HG02973 (cell line): ENCODE measurements at regions not wholly inside any gene's neighbourhood (a gene's known extent, or its start where the extent isn't known, plus 50 kb on each side); places are given as distances from the start of the nearest gene placed in this dataset.

Source experiments
- ATAC-seq: cut with Tn5 transposase; IDR thresholded peaks from one replicate; pipeline ENCODE4 v1.9.1; 2021; ENCODE audit warnings: moderate library complexity; ENCODE audit not compliant: unreplicated experiment

DNA sequence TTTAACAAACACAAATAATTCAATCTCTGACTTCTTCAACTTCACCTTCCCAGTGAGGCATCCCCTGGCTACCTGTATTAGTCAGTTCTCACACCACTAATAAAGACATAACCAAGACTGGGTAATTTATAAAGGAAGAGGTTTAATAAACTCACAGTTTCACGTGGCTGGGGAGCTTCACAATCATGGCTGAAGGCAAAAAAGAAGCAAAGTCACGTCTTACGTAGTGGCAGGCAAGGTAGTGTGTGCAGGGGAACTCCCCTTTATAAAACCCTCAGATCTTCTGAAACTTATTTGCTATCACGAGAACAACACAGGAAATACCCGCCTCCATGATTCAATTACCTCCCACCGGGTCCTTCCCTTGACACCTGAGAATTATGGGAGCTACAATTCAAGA is 478.5 kb downstream of the ADGRL2 start:
- no peak for ATAC-seq

DNA sequence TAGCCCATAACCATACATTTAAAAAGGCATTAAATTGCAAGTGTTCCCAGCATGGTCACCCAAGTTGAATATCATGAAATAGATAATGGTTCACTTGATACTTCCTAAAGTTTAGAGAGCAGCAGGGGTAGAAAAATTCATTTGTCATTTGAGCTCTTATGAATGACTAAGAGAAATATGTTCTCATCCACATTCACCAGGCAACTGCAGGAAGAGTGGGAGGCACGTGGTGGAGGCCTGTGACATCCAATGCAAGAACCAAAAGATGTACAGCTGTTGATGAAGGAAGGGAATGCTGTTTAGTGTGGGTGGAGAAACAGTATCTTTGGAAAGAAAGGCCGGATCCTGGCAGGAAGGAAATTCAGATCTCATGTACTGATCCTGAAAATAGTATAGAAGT is 473.1 kb downstream of the ADGRL2 start:
- ATAC-seq, result no peak

DNA sequence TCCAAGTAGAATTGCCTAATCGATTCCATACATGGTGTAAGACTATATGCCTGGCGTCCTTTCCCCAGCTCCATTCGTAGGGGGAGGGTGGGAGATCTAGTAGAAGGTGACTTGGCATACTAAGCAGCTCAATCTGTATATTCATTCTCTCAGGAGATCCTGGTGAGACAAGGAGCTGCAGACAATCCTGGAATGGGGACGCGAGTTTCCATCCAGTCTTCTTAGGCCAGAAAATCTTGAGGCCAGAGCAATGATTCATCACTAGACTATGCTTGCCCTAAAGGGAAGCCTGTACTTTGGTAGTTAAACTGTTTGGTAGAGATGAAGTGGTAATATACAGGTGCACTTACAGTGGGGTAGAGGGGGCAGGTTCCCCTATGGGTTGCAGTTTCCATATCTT is 468.7 kb downstream of the ADGRL2 start:
- no peak for ATAC-seq

DNA sequence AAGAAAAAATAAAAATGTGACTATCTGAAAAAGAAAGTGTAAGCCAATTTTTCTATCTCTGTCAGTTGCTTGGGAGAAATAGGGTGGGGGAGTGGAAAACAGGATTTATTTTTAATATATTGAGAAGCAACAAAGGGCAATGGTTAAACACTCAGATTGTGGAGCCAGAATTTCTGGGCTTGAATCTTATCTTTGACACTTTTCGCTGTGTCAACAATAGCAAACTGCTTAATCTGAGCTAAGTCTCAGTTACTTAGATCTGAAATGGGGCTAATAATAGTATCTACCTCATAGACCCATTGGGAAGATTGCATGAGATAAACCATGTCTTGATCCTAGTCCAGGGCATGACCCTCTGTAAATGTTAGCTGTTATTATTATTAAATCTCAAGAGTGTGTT is 468.1 kb downstream of the ADGRL2 start:
- no peak for ATAC-seq

DNA sequence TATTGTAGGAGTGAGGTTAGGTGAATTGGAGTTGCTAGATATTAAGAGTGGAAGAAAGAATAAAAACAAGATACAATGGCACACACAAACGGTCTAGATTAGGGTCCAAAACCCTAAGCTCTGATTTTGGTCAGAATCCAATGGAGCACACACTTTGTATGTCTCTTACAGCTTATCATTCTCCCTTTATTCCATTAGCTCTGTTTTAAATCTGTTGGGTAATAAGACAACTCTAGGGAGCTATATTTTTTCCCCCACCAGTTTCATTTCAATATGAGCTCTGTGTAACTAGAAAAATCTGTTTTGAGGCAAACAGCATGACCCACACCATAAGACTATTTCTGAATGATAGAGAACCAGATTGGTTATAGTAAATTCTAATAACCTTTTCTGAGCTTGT is 465.6 kb downstream of the ADGRL2 start:
- ATAC-seq, result no peak

DNA sequence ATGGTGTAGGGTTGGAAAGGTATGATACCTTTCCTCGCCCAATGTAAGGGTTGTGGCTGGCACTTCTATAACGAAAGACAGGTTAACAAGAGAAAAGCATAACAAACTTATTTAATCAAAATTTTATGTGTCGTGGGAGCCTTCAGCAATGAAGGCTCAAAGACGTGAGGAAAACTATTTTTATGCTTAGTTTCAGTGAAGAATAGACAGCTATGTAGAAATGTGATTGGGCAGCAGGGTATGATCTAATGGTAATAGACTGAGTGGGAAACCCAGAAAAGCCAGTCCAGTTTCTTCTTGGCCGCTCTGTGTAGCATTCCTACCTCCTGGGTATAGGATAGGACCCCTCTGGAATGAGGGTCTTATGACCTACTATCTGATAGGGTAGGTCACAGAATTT is 464.7 kb downstream of the ADGRL2 start:
- ATAC-seq, result no peak

DNA sequence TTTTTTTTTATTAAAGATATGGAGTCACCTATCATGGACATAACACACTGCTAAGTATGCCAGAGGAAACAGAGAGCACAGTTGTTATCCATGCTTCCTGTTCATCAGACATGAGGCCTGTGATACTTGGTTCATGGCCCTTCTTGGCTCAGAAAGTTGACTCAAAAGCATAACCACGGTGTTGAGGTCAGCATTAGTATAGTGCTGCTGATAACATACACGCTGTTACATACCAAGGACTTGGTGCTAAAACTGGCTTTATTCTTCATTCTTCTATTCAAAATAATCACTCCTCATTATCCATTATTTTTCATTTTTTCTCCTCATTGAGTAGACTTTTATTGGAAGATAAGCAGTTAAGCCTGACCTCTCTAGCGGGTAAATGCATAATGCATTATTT is 464.1 kb downstream of the ADGRL2 start:
- ATAC-seq, result no peak

DNA sequence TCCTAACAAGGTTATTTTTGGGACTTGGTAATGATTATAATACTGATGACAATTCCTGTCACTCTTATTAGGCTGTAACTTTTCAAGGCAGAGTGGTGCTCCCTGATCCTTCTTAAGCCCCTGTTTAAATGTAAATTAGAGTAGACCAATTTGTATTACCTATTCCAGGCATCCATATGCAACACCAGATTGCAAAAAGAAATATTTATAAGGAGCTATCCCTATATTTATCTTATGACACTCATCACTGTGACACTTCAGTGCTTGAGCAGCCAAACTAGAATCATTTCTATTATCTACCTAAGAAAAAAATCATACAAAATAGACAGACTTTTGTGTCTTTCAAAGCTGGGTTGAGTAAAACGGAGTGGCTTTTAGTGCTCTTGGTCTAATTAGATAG is 462.7 kb downstream of the ADGRL2 start:
- no peak for ATAC-seq

DNA sequence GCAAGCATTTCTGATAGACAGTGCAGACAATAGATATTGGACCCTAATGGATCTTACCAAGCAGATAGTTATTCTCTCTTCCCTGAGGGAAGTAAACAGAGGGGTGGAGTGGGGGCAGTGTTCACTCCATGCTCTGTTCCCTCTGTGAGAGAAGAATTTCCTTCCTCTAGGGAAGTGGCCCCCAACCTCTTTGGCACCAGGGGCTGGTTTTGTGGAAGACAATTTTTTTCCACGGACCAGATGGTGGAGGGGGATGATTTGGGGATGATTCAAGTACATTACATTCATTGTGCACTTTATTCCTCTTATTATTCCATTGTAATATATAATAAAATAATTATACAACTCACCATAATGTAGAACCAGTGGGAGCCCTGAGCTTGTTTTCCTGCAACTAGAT is 459.9 kb downstream of the ADGRL2 start:
- no peak for ATAC-seq

DNA sequence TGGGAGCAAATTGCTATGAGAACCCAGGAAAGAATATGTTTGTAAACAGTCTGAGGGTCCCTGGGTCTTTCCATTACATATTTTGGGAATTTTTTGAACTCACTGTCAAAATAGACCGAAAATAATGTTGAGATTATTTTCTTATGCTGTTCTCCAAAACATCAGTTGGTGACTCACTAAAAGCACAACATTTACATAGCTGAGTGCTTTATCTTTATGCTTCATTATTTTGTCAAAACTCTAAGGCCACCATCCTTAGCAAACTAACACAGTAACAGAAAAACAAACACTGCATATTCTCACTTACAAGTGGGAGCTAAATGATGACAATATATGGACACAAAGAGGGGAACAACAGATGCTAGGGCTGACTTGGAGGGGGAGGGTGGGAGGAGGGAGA is 459.3 kb downstream of the ADGRL2 start:
- ATAC-seq, result no peak

DNA sequence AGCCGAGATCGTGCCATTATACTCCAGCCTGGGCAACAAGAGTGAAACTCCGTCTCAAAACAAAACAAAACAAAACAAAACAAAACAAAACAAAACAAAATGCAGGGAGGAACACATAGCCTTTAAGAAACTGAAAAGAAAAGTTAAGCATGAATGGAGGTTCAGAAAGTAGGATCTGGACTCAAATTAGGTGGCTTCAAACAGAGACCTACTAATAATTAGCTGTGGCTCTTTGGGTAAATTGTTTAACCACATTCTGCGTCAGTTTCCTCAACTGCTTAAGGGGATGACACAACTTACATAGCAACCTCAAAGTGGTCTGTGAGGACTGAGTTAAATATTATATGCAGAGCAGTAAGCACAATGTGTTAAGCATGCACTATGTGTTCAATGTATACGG is 458.2 kb downstream of the ADGRL2 start:
- no peak for ATAC-seq

DNA sequence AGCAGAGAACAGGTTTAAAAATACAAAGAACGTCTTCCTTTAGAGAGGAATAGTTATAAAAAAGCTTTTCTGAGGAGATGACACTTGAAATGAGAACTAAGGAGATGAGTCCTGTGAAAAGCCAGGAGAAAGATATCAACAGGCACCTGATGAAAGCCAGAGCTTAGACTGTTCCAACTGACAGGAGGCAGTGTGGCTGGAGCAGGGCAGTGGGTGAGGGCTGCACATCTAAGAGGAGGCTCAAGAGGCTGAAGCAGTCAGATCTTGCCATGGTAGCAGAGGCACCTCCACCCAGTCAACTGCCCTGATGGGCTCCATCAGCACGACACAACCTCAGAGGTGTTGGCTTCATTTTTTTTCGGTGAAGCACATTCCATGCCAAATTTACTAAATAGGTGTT is 445.3 kb downstream of the ADGRL2 start:
- ATAC-seq, result no peak

DNA sequence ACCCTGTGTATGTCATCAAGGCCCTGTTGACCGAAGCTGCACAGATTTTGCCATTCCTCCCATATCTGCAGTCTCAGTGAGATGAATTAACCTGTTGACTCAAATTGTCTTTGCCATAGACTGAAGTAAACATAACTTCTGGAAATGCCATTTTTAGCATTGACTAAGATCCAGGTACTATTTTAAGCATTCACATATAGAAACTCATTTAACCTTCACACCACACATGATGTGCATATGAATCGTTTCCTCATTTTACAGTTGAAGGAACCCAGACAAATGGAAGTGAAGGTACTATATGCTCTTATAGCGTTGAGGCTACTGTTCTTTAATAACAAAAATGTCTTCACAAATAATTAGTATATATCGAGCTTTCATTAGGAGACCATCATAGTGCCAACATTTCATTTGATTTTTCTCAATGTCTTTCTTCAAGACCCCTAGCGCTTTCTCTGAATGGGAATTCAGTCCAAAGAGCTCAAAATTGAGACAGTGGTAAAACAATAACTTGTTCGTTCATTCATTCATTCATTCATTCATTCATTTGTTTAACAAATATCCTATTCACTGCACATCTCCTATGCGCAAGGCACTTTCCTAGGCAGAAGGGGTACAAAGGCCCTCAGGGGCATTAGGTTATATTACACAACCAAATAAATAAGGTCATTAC is 444.7 kb downstream of the ADGRL2 start:
- ATAC-seq, result no peak

DNA sequence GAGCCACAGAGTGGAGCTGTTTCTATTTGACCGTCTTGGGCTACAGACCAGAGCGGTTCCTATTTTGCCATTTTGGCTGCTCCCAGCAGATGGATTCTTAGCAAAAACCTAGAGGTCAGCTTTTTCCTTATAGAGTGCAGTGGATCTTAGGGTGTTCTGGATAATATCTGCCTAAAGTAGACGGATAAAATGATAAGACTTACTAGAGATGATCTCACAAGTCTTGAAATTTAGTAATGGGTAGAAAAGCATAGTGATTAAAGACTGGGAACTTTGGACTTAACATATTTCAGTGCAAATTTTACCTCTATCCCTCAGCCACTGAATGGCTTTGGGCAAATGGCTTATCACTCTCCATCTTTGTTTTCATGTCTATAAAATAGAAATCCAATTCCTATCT is 439.8 kb downstream of the ADGRL2 start:
- ATAC-seq, result no peak

DNA sequence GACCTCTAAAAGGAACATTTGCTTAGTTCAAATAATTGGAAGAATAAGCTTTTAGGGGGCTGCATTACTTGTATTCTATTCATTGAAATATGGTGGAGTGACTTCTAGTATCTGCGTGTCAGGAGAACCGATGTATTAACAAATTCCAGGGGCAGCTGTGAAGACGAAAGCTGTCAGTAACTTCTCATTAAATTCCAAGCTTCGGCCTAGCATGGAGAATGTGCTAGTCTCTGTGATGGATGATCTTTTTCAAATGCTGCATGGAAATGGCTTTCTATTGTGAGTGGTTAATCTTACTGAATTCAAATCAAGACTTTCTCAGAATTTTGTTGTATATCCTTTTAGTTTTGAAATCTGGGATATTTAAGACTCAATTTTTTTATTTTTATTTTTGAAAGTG is 429.9 kb downstream of the ADGRL2 start:
- ATAC-seq, result no peak

DNA sequence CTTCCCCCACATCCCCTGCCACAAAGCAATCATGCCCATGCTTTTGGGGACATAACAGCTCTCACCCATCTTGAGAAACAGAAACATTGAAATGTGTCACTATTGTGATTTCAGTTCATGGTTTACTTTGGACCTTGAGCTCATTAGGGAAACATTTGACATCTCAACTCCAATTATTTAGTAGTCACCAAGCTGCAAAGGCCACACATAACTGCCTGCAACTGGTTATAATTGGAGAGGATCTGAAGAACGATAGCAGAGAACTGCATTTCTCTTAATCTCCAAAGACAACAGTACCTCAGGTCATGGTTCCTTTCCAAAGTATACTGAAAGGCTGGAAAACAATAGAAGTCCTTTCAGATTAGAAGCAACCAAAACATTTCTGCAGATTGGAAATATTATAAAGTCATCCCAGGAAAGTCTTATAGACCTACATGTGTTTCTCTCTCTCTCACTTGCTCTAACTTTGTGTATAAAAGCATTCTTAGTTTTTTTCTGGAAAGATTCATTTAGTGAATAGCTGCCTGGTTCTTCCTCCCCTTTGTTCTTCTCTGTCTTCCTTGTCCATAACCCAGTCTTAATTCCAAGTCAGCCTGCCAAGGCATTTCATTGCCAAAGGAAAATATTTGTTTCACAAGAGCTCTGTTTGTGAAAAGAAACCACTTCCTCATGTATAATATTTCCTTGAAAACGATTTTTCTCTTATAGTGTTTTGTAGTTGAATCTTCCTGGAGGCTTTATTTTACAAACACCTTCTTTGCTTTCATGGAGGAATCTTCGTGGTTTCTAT is 426.8 kb downstream of the ADGRL2 start:
- ATAC-seq, result no peak

DNA sequence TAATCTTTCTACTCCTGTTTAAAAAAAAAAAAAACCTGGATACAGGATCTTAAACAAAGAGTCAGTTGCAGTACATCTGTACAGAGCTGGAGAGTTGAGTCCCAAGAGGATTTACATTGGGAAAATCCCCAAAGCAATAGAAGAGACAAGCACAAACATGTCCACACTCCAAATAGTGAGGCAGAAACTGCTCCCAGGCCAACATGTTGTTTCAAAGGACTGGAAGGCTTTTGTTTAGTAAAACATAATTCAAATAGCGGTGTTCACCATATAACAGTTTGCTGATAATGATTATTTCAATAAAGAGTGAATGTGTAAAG is 425.4 kb downstream of the ADGRL2 start:
- peak; percentile 22 for ATAC-seq

DNA sequence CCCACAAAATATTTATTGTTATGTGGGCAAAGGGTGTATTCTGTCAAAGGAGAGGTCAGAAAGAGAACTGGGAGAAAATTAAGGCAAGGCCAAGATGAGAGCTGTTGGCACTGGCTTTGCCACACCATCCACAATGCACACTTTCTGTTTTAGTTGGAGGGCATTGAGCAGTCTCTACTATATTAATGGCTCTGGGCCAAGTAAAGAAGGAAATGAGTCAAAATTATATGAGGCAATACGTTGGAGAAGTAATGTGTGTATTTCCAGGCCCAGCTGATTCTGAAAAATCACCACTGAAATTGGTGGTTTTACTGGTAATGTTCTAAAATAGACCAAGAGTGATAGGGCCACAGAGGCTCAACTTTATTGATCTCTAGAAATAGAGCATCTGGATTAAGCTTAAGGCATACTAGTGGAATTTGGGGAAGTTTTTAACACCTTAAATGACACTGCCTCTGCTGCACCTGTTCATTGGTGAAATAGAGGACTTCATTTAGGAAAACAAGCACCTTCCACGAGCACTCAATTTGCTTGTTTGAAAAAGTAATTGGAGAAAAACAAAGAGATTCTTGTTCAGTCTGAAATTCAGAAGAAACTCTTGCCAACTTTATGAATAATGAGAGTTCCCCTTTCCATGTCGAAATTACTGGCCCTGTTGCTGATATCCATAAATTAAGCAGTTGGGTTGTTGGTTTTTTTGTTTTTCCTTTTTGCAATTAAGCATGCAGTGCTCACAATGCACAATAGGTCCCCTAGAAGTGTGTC is 424.9 kb downstream of the ADGRL2 start:
- ATAC-seq, result peak; percentile 67

DNA sequence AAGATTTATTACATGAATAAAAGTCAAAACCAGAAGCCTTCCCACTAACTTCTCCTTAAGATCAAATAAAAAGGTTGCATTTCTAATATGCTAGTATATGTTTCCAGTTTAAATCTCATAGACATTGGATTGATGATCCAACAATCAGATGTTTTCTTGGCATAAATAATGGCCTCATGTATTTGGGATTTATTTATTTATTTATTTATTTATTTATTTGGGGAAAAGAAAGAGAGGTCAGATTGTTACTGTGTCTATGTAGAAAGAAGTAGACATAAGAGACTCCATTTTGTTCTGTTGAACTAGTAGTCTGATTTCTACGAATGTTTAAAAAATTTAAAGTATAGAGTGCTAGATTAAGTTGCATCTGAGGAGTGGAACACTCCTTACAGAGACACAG is 422.4 kb downstream of the ADGRL2 start:
- ATAC-seq, result no peak

DNA sequence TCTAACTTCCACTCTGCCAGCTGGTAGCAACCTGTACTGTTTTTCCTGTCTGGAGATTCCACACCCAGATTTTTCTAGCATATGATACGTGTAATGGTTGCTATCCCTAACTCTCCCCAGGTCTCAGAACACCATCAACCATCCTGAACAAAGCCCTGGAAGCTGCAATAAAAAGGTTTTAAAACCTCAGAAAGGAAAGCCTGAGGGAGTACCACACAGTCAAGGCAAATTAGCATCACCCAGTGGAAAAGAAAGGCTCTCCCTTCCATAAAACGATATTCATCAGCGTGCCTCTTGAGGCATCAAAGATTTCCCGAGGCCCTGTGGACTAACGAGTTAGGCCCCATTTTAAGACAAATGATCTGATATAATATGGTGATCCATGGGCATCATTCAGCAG is 421.0 kb downstream of the ADGRL2 start:
- ATAC-seq, result no peak

DNA sequence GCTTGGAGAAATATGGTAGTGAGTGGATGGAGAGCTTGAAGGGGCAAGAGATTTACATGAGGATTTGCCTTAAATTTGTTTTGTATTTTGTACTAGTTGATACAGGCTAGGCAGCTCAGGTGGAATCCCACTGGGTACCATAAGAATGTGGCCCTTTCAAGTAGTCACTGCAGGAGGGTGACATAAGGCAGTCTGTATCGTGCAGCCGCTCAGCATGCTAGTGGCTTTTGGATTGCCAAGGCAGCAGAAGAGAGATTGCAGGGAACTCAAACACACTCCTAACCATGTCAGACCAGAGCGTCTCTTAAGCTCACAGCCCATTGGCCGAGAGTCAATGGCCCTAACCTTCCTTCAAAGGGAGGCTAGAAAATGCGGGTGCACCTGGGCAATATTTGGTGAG is 420.0 kb downstream of the ADGRL2 start:
- ATAC-seq, result no peak

DNA sequence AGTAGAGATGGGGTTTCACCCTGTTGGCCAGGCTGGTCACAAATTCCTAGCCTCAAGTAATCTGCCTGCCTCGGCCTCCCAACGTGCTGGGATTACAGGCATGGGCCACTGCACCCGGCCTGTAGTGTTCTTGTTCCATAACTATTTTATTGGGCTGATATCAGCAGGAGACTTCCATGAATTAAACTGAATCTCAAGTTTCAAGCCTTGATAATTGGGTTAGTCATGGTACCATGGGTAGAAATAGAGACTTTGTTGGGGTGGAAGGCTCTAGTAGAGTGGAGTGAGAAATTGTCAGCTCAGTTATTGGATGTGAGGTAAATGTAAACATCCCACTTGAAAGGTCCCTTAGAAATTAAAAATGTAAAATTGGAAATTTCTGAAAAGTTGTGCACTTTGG is 419.1 kb downstream of the ADGRL2 start:
- ATAC-seq, result no peak
